GM19035 (cell line): ENCODE measurements at regions not wholly inside any gene's neighbourhood (a gene's known extent, or its start where the extent isn't known, plus 50 kb on each side); places are given as distances from the start of the nearest gene placed in this dataset.

Source experiments
- ATAC-seq: cut with Tn5 transposase; IDR thresholded peaks from one replicate; pipeline ENCODE4 v1.9.1; 2021; ENCODE audit not compliant: unreplicated experiment

GRCh38 chr17:71909155-71909554, 211.7 kb upstream of the SOX9 start:
- ATAC-seq, result no peak

GRCh38 chr17:71910002-71910401, 210.8 kb upstream of the SOX9 start:
- ATAC-seq, result no peak

GRCh38 chr17:71914042-71914441, 206.8 kb upstream of the SOX9 start:
- ATAC-seq, result no peak

GRCh38 chr17:71914812-71915211, 206.0 kb upstream of the SOX9 start:
- no peak for ATAC-seq

- ATAC-seq, result no peak
Observed at GRCh38 chr17:71917715-71918114, 203.1 kb upstream of the SOX9 start.

GRCh38 chr17:71919186-71919585, 201.6 kb upstream of the SOX9 start:
- no peak for ATAC-seq

DNA sequence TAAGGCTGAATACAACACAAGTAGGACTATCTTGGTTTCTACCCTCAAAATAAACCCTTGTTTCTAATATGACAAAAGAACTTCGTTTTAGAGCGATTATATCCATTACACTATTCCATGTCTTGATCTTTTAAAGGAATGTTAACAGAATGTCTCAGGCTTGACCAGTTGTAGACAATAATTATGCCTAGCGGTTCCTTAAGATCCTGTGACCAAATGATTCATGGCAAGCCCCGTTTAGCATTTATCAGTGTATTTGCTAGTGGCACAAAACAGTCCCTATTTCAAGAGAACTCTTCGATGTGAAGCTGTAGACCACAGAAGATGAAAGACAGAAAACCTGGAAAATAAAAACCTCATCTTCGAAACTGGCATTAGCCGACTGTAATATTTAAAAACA, 200.9 kb upstream of the SOX9 start:
- no peak for ATAC-seq

GRCh38 chr17:71921796-71922195, 199.0 kb upstream of the SOX9 start:
- no peak for ATAC-seq

- ATAC-seq, result no peak
Observed at GRCh38 chr17:71922439-71922838, 198.4 kb upstream of the SOX9 start.

GRCh38 chr17:71926746-71927398, 193.9 kb upstream of the SOX9 start:
- ATAC-seq, result no peak

GRCh38 chr17:71933306-71933705, 187.5 kb upstream of the SOX9 start:
- ATAC-seq, result no peak

DNA sequence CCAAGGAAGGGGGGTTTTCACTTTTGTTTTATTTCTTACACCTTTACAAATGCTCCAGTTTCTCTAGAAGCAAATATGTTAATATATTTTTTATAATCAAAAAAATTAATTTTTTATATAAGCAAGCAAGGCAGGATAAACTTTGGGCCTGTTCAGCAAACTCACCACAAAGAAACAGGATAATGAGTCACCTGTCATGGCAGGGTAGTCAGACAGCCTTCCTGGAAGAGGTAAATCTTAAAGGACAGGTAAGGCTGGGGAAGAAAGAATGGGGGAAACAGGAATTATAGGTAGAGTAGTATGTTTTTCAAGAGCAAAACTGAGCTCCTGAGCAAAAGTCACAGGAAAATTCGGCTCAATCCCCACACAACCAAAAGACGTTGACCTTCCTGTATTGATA, 186.3 kb upstream of the SOX9 start:
- ATAC-seq, result no peak

GRCh38 chr17:71935341-71935740, 185.5 kb upstream of the SOX9 start:
- no peak for ATAC-seq

DNA sequence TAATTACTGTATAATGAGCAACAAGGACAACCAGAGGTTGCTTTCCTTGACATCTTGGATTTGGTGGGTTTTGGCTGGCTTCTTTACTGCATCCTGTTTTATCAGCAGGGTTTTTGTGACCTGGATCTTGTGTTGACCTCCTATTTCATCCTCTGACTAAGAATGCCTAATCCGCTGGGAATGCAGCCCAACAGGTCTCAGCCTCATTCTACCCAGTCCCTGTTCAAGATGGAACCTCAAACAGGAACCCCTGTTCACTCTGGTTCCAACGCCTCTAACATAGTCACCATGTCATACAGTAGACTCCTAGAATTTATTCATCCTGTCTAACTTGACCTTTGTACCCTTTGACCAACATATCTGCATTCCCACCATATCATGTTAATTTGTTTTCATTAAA, 183.8 kb upstream of the SOX9 start:
- ATAC-seq, result no peak

DNA sequence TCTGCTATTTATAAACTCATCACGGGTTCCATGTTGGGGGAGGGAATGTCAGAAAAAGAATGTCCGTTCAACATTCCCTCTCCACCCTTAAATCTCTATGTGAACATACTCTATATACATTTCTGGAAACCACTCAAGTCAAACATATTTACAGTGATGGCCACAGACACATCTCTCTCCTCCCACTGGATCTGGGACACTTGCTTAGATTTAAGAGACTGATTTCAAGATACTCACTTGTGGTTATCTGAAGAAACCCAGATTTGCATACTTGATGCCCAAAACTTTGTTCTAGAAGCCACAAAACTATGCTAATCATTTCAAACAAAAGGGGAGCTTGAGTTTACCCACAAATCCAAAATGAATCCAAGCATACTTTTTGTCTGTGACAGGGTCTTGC, 182.9 kb upstream of the SOX9 start:
- no peak for ATAC-seq

- no peak for ATAC-seq
Observed at GRCh38 chr17:71938340-71939010, 182.3 kb upstream of the SOX9 start.

- ATAC-seq, result no peak
Observed at GRCh38 chr17:71941920-71942319, 178.9 kb upstream of the SOX9 start.

GRCh38 chr17:71942626-71943025, 178.2 kb upstream of the SOX9 start:
- no peak for ATAC-seq

DNA sequence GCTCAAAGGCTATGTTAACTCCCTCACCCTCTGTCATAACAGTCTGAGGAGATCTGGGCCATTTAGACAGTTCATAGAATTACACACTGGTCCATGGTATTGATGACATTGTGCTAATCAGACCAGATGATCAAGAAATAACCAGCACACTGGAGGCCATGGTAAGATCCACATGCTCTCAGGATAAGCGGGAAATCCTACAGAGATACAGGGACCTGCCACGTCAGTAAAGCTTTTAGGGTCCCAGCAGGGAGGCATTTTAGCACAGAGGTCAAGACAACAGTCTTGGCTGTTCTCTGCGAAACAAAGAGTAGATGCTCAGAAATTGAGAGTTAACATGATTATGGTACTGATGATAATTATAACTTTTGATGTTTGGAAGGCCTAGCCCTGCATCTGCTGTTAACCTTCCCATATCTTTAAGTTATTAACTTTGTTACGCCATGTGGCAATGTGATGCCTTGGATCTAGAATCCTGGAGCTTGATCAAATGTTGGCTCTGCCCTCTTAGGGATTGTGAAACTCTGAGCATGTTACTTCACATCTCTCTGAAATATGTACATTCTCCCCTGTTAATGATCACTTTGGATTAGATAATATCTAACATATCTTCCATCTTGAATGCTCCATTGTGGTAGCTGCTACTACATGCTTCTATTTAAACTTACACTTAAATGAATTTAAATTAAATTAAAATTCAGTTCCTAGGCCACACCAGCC, 172.0 kb upstream of the SOX9 start:
- ATAC-seq, result no peak

DNA sequence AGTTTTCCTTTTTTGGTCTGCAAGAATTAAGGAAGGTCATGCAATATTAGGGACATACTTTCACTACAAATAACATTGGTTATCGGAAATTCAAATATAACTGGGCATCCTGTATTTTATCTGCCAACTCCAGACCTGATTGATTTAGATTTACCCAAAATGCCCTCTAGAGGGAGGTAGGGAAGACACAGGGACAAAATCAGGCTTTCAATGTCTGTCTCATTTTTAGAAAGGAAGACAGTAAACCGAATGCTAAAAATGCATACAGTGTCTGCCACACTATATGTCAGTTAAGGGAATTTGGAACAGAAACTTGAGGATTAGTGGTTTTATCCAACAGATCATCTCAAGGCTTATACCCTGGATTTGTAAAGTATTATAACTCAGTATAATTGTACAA, 161.7 kb upstream of the SOX9 start:
- no peak for ATAC-seq

- ATAC-seq, result no peak
Observed at GRCh38 chr17:71963351-71963750, 157.5 kb upstream of the SOX9 start.

- ATAC-seq, result no peak
Observed at GRCh38 chr17:71963791-71964190, 157.0 kb upstream of the SOX9 start.
